ENCODE measurements at regions not wholly inside any gene's neighbourhood (a gene's known extent, or its start where the extent isn't known, plus 50 kb on each side); places are given as distances from the start of the nearest gene placed in this dataset.

DNA sequence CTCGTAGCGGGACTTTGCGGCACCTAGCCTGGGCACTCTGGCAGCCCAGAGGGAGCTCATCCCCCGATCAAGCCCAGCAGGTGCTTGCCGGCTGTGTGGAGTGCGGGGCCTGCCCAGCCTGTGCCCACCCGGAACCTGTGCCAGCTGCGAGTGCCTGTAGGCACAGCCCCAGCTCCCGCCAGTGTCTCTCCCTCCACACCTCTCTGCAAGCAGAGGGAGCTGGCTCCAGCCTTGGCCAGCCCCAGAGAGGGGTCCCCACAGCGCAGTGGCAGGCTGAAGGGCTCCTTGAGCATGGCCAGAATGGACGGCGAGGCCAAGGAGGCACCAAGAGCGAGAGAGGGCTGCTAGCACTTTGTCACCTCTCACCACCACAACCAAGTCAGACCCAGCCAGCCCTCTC, 55.5 kb upstream of the C1QTNF9B start:
- Mint-ChIP-seq H3K27ac (no peak overlapping the region), H3K4me1 (no peaks in the 10 kb centered on the region), H3K4me3 (no peak overlapping the region), H3K27me3 (no peaks in the 10 kb centered on the region), H3K9me3 (ENCODE audit: insufficient read depth) (no peaks in the 10 kb centered on the region)
- Histone ChIP-seq H3K79me2 (ENCODE audit: control insufficient read depth, insufficient read depth, low read length) (no peaks in the 10 kb centered on the region), H3K4me2 (replicated peaks; ENCODE audit: low read depth, low read length, poor library complexity, severe bottlenecking) (no peak overlapping the region), H4K20me1 (ENCODE audit: control insufficient read depth, insufficient read depth, low read length, poor library complexity, severe bottlenecking) (no peaks in the 10 kb centered on the region), H3K4me1 (ENCODE audit: control insufficient read depth in 2 of 2, insufficient read depth in 2 of 2, low read length in 2 of 2) (no peaks in the 10 kb centered on the region), H3K27ac (ENCODE audit: low read length in 2 of 2) (no peak overlapping the region), H3K36me3 (replicated peaks in 1 of 2; ENCODE audit: control extremely low read depth in 1 of 2, control insufficient read depth in 1 of 2, extremely low read depth in 1 of 2, insufficient read depth in 2 of 2, low read length in 1 of 2) (no peaks in the 10 kb centered on the region), H3K9me3 (ENCODE audit: control extremely low read depth in 1 of 3, control insufficient read depth in 2 of 3, insufficient read depth in 1 of 3, low read length in 2 of 3) (no peaks in the 10 kb centered on the region), H2AFZ (ENCODE audit: insufficient read depth, low read depth, low read length, poor library complexity, severe bottlenecking) (no peak overlapping the region), H3K9ac (ENCODE audit: low read length) (no peak overlapping the region), H3K27me3 (replicated peaks in 1 of 4; ENCODE audit: control extremely low read depth in 1 of 4, control insufficient read depth in 3 of 4, insufficient read depth in 4 of 4, low read length in 3 of 4) (peaks cover 0 to 5% (median 0%) of the 10 kb centered on the region in 4 experiments), H3K4me3 (ENCODE audit: control extremely low read depth in 1 of 5, extremely low read depth in 1 of 5, insufficient read depth in 1 of 5, low read depth in 2 of 5, low read length in 4 of 5) (no peak overlapping the region)
- CTCF ChIA-PET = interaction anchor here (1.1 kb wide), 1 partner anchor 32 kb away, joined by 3 read pairs; no protein-coding TSS in a partner anchor
- intact Hi-C loops (cut with micrococcal nuclease) = no loop called here
- DNase-seq (no peak), ATAC-seq (ENCODE audit: low read depth) (no peak)
- TF ChIP-seq, protein P1, sequence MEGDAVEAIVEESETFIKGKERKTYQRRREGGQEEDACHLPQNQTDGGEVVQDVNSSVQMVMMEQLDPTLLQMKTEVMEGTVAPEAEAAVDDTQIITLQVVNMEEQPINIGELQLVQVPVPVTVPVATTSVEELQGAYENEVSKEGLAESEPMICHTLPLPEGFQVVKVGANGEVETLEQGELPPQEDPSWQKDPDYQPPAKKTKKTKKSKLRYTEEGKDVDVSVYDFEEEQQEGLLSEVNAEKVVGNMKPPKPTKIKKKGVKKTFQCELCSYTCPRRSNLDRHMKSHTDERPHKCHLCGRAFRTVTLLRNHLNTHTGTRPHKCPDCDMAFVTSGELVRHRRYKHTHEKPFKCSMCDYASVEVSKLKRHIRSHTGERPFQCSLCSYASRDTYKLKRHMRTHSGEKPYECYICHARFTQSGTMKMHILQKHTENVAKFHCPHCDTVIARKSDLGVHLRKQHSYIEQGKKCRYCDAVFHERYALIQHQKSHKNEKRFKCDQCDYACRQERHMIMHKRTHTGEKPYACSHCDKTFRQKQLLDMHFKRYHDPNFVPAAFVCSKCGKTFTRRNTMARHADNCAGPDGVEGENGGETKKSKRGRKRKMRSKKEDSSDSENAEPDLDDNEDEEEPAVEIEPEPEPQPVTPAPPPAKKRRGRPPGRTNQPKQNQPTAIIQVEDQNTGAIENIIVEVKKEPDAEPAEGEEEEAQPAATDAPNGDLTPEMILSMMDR (IDR thresholded peaks at IDR 0.05) = no peak
- no peak for TF ChIP-seq EZH2 (IDR thresholded peaks at IDR 0.05; ENCODE audit: borderline replicate concordance, insufficient read depth, low read depth, low read length, poor library complexity, severe bottlenecking)
- WGBS (ENCODE audit: insufficient coverage) = 99% methylated on average over 13 of the region's 13 CpGs
- POLR2A ChIA-PET = no interaction called here

DNA sequence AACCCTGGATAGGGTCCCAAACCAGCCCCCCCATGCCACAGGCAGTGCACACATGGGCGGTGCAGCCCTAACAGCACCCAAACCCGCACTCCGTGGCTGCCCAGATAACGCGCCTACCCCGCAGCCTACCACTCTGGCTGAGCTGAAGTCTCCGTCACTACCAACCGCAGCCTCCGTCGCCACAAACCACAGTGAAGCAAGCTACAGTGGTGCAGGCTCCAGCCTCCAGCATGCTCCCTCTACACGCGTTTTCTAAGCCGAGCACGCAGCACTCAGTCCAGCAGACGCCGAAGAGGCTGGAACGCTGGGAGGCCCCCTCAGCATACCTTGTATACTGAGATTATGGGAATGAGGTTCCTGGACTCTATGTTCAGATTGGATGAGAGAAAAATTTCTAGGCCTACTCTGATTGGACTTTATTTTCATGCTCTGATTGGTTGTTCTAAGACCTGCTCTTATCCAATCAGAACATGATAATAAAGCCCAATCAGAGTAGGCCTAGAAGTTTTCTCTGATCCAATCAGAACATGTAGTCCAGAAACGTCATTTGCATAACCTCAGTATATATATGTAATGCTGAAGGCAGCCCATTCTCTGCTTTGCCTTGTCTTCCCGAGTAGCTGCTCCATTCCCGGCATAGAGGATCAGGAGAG, 56.7 kb upstream of the C1QTNF9B start:
- H3K4me3 Mint-ChIP-seq = no peak overlapping the region
- POLR2A ChIA-PET = no interaction called here
- ATAC-seq (ENCODE audit: low read depth) = no peak

More for the DNA sequence above, 56.7 kb upstream of the C1QTNF9B start:
- H3K9me3 ChIP-seq (ENCODE audit: control extremely low read depth in 1 of 3, control insufficient read depth in 2 of 3, insufficient read depth in 1 of 3, low read length in 2 of 3) = no peaks in the 10 kb centered on the region
- H3K9ac ChIP-seq (ENCODE audit: low read length) = no peak overlapping the region
- no peaks in the 10 kb centered on the region for H3K4me1 ChIP-seq (ENCODE audit: control insufficient read depth in 2 of 2, insufficient read depth in 2 of 2, low read length in 2 of 2)
- H3K79me2 ChIP-seq (ENCODE audit: control insufficient read depth, insufficient read depth, low read length) = no peaks in the 10 kb centered on the region
- DNase-seq = no peak
- no peak overlapping the region for H3K4me3 ChIP-seq (ENCODE audit: control extremely low read depth in 1 of 5, extremely low read depth in 1 of 5, insufficient read depth in 1 of 5, low read depth in 2 of 5, low read length in 4 of 5)
- intact Hi-C loops (cut with micrococcal nuclease) = no loop called here
- H3K4me2 ChIP-seq (replicated peaks; ENCODE audit: low read depth, low read length, poor library complexity, severe bottlenecking) = no peak overlapping the region
- H3K27ac Mint-ChIP-seq = no peak overlapping the region
- no peak overlapping the region for H2AFZ ChIP-seq (ENCODE audit: insufficient read depth, low read depth, low read length, poor library complexity, severe bottlenecking)
- H3K9me3 Mint-ChIP-seq (ENCODE audit: insufficient read depth) = no peaks in the 10 kb centered on the region
- CTCF ChIA-PET = no interaction called here
- H3K36me3 ChIP-seq (replicated peaks in 1 of 2; ENCODE audit: control extremely low read depth in 1 of 2, control insufficient read depth in 1 of 2, extremely low read depth in 1 of 2, insufficient read depth in 2 of 2, low read length in 1 of 2) = no peaks in the 10 kb centered on the region
- no peak for TF ChIP-seq EZH2 (IDR thresholded peaks at IDR 0.05; ENCODE audit: borderline replicate concordance, insufficient read depth, low read depth, low read length, poor library complexity, severe bottlenecking)
- TF ChIP-seq, protein P1 (IDR thresholded peaks at IDR 0.05) = no peak
- no peaks in the 10 kb centered on the region for H4K20me1 ChIP-seq (ENCODE audit: control insufficient read depth, insufficient read depth, low read length, poor library complexity, severe bottlenecking)
- no peaks in the 10 kb centered on the region for H3K27me3 Mint-ChIP-seq
- WGBS (ENCODE audit: insufficient coverage) = 86% methylated on average over 18 of the region's 20 CpGs
- H3K27ac ChIP-seq (ENCODE audit: low read length in 2 of 2) = no peak overlapping the region
- H3K4me1 Mint-ChIP-seq = no peaks in the 10 kb centered on the region
- no peaks in the 10 kb centered on the region for H3K27me3 ChIP-seq (replicated peaks in 1 of 4; ENCODE audit: control extremely low read depth in 1 of 4, control insufficient read depth in 3 of 4, insufficient read depth in 4 of 4, low read length in 3 of 4)
